Neural progenitor cell (in vitro differentiated cells): ENCODE measurements at regions not wholly inside any gene's neighbourhood (a gene's known extent, or its start where the extent isn't known, plus 50 kb on each side); places are given as distances from the start of the nearest gene placed in this dataset.

Experiments
- DNase-seq: peaks from one replicate; pipeline ENCODE4 v3.0.0-alpha.2; 2016; ENCODE audit warnings: low spot score
- H2AFZ ChIP-seq: fragments of 200-600 bp; sonication (generic); replicated peaks from 2 replicates; pipeline ENCODE4 v1.6.1; 2016; ENCODE audit warnings: antibody characterized with exemption
- H3F3A ChIP-seq: fragments of 200-600 bp; sonication (generic); 2 replicates; pipeline ENCODE4 v1.6.1; 2016; ENCODE audit warnings: antibody characterized with exemption, low read depth
- H3K27ac ChIP-seq: fragments of 200-600 bp; sonication (generic); 2 replicates; pipeline ENCODE4 v1.5.1; 2016; ENCODE audit warnings: mild to moderate bottlenecking
- H3K27me3 ChIP-seq: fragments of 200-600 bp; sonication (generic); 2 replicates; pipeline ENCODE4 v1.6.1; 2016; ENCODE audit warnings: mild to moderate bottlenecking, moderate library complexity
- H3K36me3 ChIP-seq: fragments of 200-600 bp; sonication (generic); 2 replicates; pipeline ENCODE4 v1.5.1; 2016
- H3K4me1 ChIP-seq: fragments of 200-600 bp; sonication (generic); 2 replicates; pipeline ENCODE4 v1.6.1; 2016; ENCODE audit warnings: mixed run types
- H3K4me2 ChIP-seq: fragments of 200-600 bp; sonication (generic); 2 replicates; pipeline ENCODE4 v1.6.1; 2016
- H3K4me3 ChIP-seq: fragments of 200-600 bp; sonication (generic); 2 replicates; pipeline ENCODE4 v1.5.1; 2016
- H3K79me2 ChIP-seq: fragments of 200-600 bp; sonication (generic); 2 replicates; pipeline ENCODE4 v1.6.1; 2016; ENCODE audit warnings: low read depth
- H3K9ac ChIP-seq: fragments of 200-600 bp; sonication (generic); 2 replicates; pipeline ENCODE4 v1.6.1; 2016
- H3K9me3 ChIP-seq: fragments of 200-600 bp; sonication (generic); 2 replicates; pipeline ENCODE4 v1.5.1; 2016; ENCODE audit warnings: low read depth
- H4K20me1 ChIP-seq: fragments of 200-600 bp; sonication (generic); 2 replicates; pipeline ENCODE4 v1.6.1; 2016; ENCODE audit warnings: low read depth
- H3K27ac Mint-ChIP-seq: 3 replicates; pipeline ENCODE4 v1.8.0; 2021; ENCODE audit warnings: mixed read lengths
- H3K27me3 Mint-ChIP-seq: 2 replicates; pipeline ENCODE4 v1.8.0; 2022; ENCODE audit warnings: low read depth, mild to moderate bottlenecking, inconsistent platforms, moderate library complexity, mixed read lengths; ENCODE audit not compliant: insufficient read depth
- H3K36me3 Mint-ChIP-seq: 3 replicates; pipeline ENCODE4 v1.8.0; 2021; ENCODE audit warnings: mixed read lengths
- H3K4me1 Mint-ChIP-seq: 3 replicates; pipeline ENCODE4 v1.8.0; 2021; ENCODE audit warnings: mixed read lengths
- H3K4me3 Mint-ChIP-seq: 3 replicates; pipeline ENCODE4 v1.8.0; 2021; ENCODE audit warnings: mild to moderate bottlenecking, moderate library complexity, mixed read lengths
- H3K9me3 Mint-ChIP-seq: 3 replicates; pipeline ENCODE4 v1.8.0; 2020; ENCODE audit warnings: mixed read lengths
- CTCF ChIP-seq: fragments of 200-600 bp; sonication (generic); IDR thresholded peaks from 2 replicates; pipeline ENCODE4 v1.5.1; 2017; ENCODE audit warnings: antibody characterized with exemption, mild to moderate bottlenecking
- EZH2 ChIP-seq: fragments of 200-600 bp; sonication (generic); IDR thresholded peaks from 2 replicates; pipeline ENCODE4 v1.6.1; 2017; ENCODE audit warnings: antibody characterized with exemption, mild to moderate bottlenecking, moderate library complexity
- EZH2phosphoT487 ChIP-seq: fragments of 200-600 bp; sonication (generic); IDR thresholded peaks from 2 replicates; pipeline ENCODE4 v1.6.1; 2017; ENCODE audit warnings: antibody characterized with exemption

- no peaks in the 10 kb centered on the region for H3F3A ChIP-seq
- no peak overlapping the region for H3K9ac ChIP-seq
- no peak overlapping the region for H3K4me3 ChIP-seq
- Mint-ChIP-seq H3K27ac (no peak overlapping the region), H3K9me3 (peaks cover 29% of the 10 kb centered on the region), H3K27me3 (no peaks in the 10 kb centered on the region), H3K4me1 (no peaks in the 10 kb centered on the region), H3K36me3 (no peaks in the 10 kb centered on the region), H3K4me3 (no peak overlapping the region)
- no peaks in the 10 kb centered on the region for H3K79me2 ChIP-seq
- H2AFZ ChIP-seq, result no peak overlapping the region
- no peaks in the 10 kb centered on the region for H4K20me1 ChIP-seq
- peaks cover 12% of the 10 kb centered on the region for H3K9me3 ChIP-seq
- no peaks in the 10 kb centered on the region for H3K4me1 ChIP-seq
- TF ChIP-seq CTCF (no peak), EZH2 (no peak), EZH2phosphoT487 (no peak)
- DNase-seq, result no peak
- no peak overlapping the region for H3K27ac ChIP-seq
- peaks cover 3% of the 10 kb centered on the region for H3K36me3 ChIP-seq
- no peaks in the 10 kb centered on the region for H3K27me3 ChIP-seq
- H3K4me2 ChIP-seq, result no peak overlapping the region
Observed at GRCh38 chr14:54094765-54095164, 138.1 kb upstream of the BMP4 start.

GRCh38 chr14:54098536-54098935 lies 141.9 kb upstream of the BMP4 start:
- H3K9me3 Mint-ChIP-seq, result peaks cover 25% of the 10 kb centered on the region
- no peak overlapping the region for H2AFZ ChIP-seq
- no peaks in the 10 kb centered on the region for H3K36me3 Mint-ChIP-seq
- no peak overlapping the region for H3K27ac Mint-ChIP-seq
- no peaks in the 10 kb centered on the region for H3K36me3 ChIP-seq
- no peak overlapping the region for H3K4me3 Mint-ChIP-seq
- no peak overlapping the region for H3K4me3 ChIP-seq
- H3K4me1 ChIP-seq, result no peaks in the 10 kb centered on the region
- no peak for TF ChIP-seq CTCF
- no peak for TF ChIP-seq EZH2
- TF ChIP-seq EZH2phosphoT487, result no peak
- H3K27me3 Mint-ChIP-seq, result no peaks in the 10 kb centered on the region
- H3K27ac ChIP-seq, result no peak overlapping the region
- no peaks in the 10 kb centered on the region for H4K20me1 ChIP-seq
- H3K27me3 ChIP-seq, result no peaks in the 10 kb centered on the region
- no peak overlapping the region for H3K4me2 ChIP-seq
- DNase-seq, result no peak
- no peak overlapping the region for H3K9ac ChIP-seq
- H3K4me1 Mint-ChIP-seq, result no peaks in the 10 kb centered on the region
- no peaks in the 10 kb centered on the region for H3K79me2 ChIP-seq
- no peaks in the 10 kb centered on the region for H3F3A ChIP-seq
- H3K9me3 ChIP-seq, result peaks cover 12% of the 10 kb centered on the region

GRCh38 chr14:54102051-54102456 lies 145.4 kb upstream of the BMP4 start:
- peaks cover 2% of the 10 kb centered on the region for H3K4me1 Mint-ChIP-seq
- no peak overlapping the region for H3K27ac Mint-ChIP-seq
- H3K27me3 Mint-ChIP-seq, result no peaks in the 10 kb centered on the region
- Histone ChIP-seq H3K4me3 (no peak overlapping the region), H2AFZ (no peak overlapping the region), H3K27ac (no peak overlapping the region), H3K79me2 (no peaks in the 10 kb centered on the region), H3K4me1 (no peaks in the 10 kb centered on the region), H3K9me3 (no peaks in the 10 kb centered on the region), H3K9ac (no peak overlapping the region), H3F3A (no peaks in the 10 kb centered on the region), H3K27me3 (no peaks in the 10 kb centered on the region), H3K36me3 (no peaks in the 10 kb centered on the region), H4K20me1 (no peaks in the 10 kb centered on the region), H3K4me2 (no peak overlapping the region)
- DNase-seq, result no peak
- H3K4me3 Mint-ChIP-seq, result no peak overlapping the region
- no peak for TF ChIP-seq CTCF
- no peak for TF ChIP-seq EZH2phosphoT487
- TF ChIP-seq EZH2, result no peak
- H3K36me3 Mint-ChIP-seq, result no peaks in the 10 kb centered on the region
- H3K9me3 Mint-ChIP-seq, result no peaks in the 10 kb centered on the region
